Right lung (tissue), 2 donors: ENCODE measurements at regions not wholly inside any gene's neighbourhood (a gene's known extent, or its start where the extent isn't known, plus 50 kb on each side); places are given as distances from the start of the nearest gene placed in this dataset.
"Not testable (repeated sequence)": the region's sequence is repeated elsewhere in the genome, so short reads cannot be mapped to it uniquely, and the experiment has no call there.

Source experiments
- DNase-seq, 2 donors: peaks; one replicate each; pipeline ENCODE4 v3.0.0-alpha.2; 2013

DNA sequence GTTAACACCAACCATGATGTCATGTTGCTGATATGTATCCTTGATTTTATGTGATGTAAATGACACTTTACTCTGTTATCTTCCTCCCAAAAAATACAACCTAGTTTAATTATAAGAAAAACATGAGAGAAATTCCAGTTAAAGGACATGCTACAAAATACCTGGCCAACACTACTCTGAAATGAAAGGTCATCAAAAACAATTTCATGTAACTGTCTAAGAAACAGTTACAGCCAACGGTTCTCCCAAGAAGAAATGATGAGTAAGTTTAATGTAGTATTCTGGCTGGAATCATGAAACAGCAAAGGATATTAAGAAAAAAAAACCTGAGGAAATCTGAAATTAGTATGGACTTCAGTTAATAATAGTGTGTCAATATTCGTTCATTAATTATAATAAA lies 653.3 kb upstream of the FOXG1 start:
- DNase-seq = no peak

DNA sequence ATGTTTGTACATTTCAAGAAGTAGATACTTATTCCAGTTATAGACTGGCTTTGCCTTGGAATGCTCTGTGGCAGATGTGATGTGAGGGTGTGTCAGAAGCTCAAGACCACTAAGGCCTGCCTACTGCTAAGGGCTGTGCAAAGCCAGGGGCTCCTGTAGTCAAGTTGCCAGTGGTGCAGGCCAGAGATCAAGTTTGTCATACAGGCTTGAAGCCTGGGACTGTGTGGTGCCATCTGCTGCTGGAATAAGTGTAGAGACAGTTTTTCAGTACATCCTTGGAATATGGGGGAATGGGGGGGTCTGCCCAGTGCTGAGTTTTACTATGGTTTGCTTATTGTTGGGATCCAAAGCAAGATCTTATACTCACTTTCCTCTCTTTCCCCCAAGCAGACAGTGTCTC lies 649.9 kb upstream of the FOXG1 start:
- no peak for DNase-seq

DNA sequence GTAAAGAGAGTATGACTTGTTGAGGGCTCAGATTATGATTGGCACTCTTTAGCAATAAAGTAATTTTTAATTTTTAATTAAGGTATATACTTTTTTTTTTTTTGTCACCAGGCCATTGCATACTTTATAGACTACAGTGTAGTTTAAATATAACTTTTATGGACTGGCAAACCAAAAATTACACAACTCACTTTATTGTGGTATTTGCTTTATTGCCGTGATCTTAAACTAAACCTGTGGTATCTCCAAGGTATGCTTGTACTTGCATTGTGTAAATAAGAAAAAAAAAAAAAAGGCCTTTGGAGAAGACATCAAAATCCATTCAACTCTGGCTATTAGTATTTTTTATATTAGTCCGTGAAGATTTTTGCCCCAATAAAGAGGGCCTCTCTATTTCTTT lies 646.7 kb upstream of the FOXG1 start:
- no peak for DNase-seq

DNA sequence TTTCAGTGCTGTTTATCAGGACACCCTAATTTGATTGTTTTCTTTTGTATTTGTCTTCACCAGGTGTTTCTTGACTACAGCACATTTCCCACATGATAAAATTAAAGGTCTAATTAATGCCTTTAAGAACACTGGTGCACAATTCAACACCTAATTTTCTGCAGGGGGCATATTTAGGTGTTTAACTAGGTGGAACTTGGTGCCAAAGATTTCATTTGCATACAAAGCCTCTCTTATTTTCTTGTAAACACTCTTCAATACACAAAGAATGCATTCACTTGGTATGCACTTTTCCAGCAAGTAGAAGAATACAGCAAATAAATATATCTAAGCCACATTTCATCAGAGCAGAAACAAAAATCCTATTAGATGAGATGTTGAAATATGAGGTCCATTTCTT lies 646.2 kb upstream of the FOXG1 start:
- DNase-seq = no peak

DNA sequence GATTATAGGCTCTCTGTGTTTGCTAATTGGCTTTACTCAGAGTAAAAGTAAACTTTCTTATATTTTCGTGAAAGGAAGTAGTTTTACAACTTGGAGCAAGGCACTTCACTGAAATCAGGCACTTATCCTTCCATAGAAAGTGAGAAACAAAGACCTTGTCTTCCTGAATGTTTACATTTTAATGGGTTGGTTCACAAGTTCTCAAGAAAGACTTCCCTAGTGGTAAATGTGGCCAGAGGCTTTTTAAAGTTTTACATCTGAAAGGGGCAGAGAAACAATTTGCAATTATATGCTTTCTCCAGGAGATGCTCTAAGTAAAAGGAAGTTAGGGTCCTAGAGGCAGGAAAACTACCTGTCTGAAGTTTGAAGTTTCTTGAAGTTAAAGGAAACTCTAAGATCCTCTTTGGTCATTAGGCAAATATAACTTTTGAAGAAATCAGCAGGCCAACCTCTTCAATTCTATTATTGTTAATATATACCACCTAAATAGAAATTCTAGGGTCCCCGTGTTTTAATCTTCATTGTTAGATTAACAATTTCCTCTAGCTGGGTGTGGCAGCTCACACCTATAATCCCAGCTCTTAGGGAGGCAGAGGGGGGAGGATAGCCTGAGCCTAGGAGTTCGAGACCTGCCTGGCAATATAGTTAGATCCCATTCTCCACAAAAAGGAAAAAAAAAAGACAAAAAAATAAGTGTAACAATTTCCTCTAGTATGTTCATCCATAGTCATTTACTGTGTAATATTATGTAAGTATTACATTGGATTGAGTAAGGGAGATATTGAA lies 644.9 kb upstream of the FOXG1 start:
- DNase-seq = no peak

DNA sequence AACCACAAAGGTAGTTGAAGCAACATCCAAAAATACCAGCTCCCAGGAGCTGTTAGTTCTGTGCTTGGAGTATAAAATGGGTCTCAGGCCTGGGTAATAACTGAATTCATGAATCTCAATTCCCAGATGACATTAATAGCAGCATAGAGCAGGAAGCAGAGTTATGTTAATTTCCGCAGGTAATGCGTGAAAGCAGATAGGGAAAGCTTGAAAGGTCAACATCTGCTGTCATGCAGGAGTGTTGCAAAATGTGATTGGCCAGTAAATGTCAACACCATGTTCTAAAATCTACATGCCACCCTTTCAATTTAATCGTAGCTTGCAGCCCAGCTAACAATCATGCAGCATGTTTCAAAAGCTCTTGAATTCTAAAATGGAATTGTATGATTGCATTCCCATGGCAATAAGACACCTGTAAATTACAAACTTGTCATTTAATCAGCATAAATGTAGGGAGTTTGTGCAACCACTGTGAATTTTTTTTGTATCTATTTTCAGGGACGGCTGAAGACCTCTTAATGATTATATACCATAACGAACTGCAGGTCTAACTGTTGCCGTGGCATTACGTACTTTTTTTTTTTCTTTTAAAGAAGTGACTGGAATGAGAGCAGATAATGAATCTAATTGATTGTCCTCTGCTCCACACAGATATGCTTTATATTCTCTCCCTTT lies 635.8 kb upstream of the FOXG1 start:
- DNase-seq = no peak

DNA sequence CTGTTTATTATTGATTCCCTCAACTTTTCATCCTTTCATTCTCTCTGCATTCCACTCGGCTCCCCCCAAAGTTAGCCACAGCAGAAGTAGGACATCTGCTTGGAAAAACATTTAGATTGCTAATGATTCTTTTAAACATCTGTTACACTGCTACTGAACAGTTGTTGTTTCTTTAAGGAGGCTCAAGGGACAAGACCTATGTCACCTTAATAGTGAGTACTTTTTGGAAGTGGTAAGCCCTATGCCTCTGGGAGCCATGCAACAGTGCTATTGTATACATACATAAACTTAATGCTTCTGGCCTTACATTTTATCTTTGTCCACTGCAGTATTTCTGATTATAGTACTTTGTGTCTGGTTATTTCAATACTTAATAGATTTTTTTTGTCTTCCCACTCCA lies 628.2 kb upstream of the FOXG1 start:
- no peak for DNase-seq

DNA sequence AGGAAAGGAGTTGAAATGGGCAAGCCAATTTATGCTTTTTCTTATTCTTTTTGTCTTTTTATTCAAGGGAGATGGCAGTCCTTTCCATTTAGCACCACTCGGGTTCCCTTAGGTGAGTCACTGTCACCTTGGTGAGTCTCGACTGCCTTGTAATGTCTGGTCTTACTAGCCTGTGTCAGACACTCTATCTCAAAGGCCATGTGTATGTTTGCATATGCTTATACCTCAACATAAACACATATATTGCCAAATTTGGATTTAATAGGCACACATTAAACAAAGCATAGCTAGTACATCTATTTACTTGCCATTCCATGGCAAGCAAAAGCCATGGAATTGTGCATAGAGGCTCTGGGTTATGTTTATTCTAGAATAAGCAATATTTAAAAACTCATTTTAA lies 624.9 kb upstream of the FOXG1 start:
- no peak for DNase-seq

DNA sequence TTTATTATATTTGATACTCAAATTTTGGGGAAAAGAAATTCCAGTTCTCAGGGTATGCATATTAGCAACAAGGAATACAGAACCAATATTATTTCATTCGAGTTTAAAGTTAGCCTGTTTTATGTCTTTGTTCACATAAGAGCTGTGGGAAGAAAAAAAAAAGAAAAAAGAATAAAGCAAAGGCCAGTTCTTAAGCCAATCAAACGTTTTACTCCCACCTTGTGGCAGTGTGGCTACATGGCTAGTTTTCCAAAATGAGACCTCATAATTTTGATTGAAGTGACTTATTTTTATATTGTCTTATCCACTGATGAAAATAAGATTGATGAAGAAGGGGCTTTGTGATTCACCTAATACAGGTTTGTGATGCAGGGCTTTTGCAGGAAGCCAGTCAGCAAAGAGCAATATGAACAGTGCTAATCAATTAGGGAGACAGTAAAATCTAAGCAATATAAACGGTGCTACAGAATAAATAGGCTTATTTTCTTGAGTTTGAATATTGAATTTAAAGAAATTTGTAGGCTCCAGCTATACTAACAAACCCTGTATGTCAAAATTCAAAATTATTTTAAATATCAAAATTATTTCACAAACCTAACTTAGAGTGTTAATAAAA lies 624.1 kb upstream of the FOXG1 start:
- no peak for DNase-seq

DNA sequence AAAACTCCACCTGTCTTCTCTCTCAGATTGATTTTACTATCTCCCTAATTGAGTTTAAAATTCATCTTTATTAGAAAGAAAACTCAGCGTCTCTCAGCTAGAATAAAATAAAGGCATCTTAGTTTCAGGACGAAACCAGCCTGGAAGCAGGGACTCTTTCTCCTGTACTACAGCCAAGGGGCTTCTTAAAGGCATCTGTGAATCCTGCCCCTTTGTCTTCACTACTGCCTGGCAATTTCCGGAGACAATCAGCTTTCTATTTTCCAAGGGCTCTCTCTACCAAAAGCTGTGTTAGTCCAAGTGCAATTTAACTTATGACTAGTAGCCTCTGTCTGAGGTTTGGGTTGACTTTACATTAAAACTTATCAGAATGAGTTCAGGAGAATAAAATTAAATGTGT lies 623.3 kb upstream of the FOXG1 start:
- DNase-seq = no peak

DNA sequence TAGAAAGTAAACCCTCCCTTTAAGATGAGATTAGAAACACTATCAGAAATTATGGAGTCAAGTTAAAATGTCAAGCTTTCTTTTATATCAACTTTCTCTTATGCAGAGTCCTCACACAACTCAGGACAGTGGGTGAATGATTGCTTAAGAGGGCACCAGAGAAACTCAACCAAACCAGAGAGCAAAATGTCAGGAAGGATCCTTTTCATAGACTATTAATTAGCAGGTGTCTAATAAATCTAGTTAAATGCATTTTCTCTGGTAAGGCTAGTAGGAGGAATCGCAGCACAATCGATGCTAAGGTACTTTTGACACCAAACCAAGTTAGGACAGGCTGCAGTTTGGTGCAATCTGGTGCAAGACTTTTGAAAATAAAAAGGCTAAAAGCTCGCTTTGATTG lies 614.7 kb upstream of the FOXG1 start:
- no peak for DNase-seq

DNA sequence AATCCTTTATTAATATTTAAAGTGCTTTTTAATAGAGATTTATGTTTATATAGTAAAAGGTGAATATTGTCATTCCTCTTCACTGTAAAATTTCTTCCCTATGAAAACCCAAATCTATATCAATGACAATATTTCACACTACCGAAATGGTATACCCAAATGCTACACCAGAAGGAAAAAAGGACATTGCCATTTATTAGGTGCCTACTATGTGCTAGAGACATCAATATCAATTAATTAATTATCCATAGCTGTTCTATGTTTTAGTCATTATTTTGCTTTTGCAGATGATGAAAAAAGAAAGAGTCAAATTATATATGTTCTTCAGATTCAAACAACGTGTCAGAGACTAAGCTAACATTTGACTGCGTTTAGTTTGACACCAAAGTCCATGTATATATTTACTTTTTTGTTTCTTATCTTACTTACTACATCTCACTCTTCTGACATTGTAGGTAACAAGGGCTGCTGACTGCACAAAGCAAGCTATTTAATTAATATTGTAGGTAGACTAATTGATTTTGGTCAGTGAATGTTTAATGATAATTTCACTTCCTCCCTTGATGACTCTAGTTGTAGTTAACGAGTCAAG lies 614.0 kb upstream of the FOXG1 start:
- no peak for DNase-seq

DNA sequence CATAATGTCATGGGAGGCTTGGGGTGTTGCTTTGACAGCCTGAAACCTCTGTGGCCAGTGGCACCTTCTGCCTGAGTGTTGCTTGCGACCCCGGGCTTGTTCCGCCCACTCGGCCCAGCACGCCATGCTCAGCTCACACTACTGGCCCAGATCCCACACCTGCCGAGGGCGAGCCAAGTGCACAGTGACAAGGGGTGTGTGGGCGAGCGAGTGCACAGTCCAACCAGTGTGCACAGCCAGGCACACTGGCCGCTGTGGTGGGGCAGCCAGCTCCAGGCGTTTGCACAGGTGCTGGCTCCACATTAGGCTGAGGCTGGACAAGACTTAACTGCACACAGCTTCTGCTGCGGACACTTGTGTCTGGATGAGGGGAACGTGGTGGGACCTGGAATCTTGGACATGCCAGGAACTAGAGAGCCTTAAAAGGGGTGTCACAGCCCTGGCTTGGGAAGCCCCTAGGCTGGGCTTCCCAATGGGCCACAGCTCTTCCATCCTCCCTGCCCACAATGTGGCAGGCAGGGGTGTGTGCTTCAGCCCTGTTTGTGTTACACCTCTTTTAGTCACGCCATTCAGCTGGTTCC lies 609.2 kb upstream of the FOXG1 start:
- DNase-seq = no peak

DNA sequence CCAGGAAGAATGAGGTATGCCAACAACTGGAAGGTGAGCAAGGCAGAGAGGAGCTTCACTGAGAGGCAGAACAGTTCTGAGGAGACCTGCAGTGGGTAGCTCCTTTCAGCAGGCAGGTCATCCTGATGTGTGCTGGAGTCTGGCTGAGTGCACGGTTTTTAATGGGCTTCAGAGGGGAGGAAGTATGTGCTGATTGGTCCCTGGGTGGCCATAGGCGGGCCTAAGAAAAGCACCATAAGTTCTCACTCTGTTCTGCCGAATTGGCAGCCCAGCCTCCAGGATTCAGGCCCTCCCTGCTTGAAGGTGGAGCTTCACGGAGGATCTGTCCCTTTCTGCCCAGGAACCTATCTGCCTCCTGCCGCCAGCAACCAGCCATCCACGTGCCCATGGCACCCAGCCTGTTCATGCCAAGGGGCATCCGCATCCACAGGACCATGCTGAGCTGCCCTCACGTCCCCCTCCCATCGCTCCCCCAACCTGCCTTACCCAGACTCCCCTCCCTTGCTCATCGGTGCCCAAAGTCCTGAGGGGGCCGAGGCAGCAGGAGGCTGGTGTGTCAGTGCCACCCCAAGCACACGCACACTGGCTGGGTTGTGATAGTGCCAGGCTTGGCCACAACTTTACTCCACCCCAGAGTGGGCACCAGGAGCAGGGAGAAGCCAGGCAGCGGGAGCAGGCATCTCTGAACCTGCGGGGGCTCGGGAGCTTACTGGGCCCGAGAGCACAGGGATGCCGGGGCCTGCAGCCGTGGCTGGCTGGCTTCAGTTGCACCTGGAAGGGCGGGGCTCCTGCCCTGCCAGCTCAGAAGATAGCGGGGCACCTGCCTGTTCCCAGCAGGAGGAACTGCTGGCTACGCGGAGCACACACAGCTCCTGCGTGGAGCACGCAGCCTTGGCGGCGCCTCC lies 608.4 kb upstream of the FOXG1 start:
- no peak for DNase-seq

DNA sequence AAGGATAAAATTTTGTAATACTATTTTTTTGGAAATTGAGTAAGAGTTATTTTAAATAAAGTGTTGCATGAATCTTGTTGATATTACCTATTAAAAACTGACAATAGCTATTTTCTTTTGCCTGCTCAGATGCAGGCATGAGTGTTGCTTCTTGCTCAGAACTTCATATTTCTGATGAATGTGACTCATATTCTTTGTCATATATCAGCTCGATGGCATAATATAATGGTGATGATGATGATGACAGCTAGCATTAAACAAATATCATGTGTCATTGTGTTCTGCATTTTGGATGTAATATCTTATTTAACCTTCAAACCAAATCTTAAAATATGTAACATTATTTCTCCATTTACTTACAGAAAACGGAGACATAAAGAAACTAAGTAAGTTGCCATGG lies 605.5 kb upstream of the FOXG1 start:
- DNase-seq = no peak

DNA sequence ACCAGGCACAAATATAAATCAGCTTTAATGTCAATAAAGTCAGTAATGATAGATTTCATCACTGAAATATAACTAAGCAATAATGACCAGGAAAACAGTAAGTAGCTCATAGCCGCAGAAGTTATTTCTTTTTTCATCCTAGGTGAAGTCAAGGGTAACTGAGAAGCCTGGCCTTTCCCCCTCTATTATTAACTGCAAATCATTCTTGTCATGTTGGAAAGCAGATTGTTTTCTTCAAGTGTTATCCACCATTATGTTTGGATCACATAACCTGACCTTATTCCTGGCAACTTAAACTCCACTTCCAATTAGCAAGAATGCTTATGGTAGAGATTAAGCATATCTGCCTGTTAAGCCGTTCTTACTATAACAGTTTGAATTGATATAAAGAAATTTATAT lies 603.4 kb upstream of the FOXG1 start:
- DNase-seq = no peak

DNA sequence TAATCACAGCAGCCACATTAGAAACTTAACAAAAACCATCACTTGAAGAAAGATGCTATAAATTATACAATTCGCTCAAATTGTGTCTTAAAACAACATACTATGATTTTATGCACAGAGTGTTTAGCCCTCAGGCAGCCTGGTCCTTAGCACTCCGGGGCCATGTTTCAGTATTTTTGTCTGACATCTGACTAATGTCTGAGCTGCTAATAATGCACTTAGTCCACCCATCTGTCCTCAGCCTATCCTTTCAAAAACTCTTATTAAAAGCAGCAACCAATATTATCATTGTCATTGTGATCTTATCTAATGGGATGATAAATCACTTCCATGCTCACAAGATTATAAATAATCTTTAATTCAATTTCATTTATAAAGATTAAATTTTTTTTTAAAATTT lies 602.7 kb upstream of the FOXG1 start:
- DNase-seq = no peak

DNA sequence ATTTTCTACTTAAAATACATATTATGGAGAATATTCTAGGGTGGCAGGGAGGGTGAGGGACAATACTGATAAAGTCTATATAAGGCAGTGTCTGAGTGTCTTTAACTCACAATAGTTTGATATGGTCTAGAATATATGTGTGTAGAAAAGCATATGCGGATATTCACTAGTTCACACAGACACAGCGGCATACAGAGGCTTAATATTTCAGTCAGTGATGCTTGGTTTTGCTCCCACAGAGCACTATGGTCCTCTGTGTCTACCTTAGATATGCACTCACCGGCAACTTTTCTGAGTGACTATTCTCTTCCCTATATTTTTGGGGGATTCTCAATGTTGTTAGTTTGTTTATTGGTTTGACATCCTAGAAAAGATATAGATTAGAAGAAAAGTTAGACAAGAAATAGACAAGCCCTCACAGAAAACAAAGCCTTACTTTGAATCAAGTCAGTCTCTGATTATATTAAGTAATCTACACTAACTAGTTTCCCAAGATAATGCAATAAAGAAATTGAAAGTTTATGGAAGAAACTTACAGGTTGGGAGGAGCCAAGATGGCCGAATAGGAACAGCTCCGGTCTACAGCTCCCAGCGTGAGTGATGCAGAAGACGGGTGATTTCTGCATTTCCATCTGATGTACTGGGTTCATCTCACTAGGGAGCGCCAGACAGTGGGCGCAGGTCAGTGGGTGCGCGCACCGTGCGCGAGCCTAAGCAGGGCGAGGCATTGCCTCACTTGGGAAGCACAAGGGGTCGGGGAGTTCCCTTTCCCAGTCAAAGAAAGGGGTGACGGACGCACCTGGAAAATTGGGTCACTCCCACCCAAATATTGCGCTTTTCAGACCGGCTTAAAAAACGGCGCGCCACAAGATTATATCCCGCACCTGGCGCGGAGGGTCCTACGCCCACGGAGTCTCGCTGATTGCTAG lies 578.4 kb upstream of the FOXG1 start:
- not testable (repeated sequence) for DNase-seq

DNA sequence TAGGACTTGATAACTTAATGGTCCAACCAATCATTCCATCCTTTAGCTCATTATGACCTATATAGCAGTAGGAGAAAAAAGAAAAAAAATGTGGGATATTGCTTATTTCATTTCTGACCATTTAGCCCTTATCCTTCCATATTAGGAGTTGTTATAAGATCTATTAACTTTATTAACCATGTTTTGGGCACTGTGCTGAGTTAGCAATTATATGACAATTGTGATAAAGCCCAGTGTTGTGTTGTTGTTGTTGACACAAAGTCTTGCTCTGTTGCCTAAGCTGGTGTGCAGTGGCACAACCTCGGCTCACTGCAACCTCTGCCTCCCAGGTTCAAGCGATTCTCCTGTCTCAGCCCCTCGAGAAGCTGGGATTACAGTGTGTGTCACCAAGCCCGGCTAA lies 569.7 kb upstream of the FOXG1 start:
- no peak for DNase-seq

DNA sequence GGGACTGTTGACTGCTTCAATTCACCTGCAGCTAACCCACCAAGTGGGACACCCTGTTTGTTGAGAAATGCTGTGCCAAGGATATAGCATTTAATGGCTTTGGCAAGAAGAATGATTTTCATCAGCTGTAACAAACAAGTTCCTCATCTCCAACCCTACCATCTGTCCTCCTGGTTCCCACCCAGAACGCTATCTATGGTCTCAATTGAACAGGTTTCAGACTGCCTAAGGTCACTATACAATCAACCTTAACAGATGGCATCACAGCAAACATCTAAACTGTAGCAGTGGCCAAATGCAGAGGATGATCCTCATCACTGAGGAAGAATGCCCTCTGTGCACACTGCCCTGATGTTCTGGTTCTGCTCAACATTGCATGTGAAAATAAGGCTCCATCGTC lies 546.2 kb upstream of the FOXG1 start:
- no peak for DNase-seq
